K562 (cell line): ENCODE measurements at regions not wholly inside any gene's neighbourhood (a gene's known extent, or its start where the extent isn't known, plus 50 kb on each side); places are given as distances from the start of the nearest gene placed in this dataset.

Experiments used
- ATAC-seq: fragments of 200-7000 bp; cut with Tn5 transposase; 3 replicates; pipeline ENCODE4 v1.9.1; 2020; ENCODE audit warnings: moderate library complexity
- BruUV-seq: library from RNA; stranded (reverse); fragments of 400-500 nt; replicated peaks from 2 replicates; lab custom pipeline; 2021; lab: Mats Ljungman, UMichigan
- CTCF ChIA-PET: fragments of 300-600 bp; formaldehyde crosslinking; extraction: SDS; loops from one replicate; lab custom pipeline; 2021; ENCODE audit warnings: low intra/inter-chr PET ratio; lab: Yijun Ruan, JAX
- POLR2A ChIA-PET: fragments of 300-600, 350-650 bp; sonication (Branson Sonifier 250); formaldehyde crosslinking; extraction: SDS; loops from one replicate; lab custom pipeline; 2021; ENCODE audit warnings: antibody characterized with exemption, inconsistent platforms; lab: Yijun Ruan, JAX
- DNase-seq, 4 experiments: peaks; one replicate each; pipeline versions ENCODE4 v3.0.0 to v3.0.0-alpha.2; 2011 to 2018; ENCODE audit warnings: low spot score in 3 of 4, mixed read lengths in 3 of 4; ENCODE audit errors: extremely low read depth in 1 of 4
- FAIRE-seq: peaks from 2 replicates; lab custom pipeline; 2011; peaks lifted over from hg19 to GRCh38; lab: Jason Lieb, UNC
- H2AFZ ChIP-seq: 2 replicates; pipeline ENCODE4 v1.6.0; 2011; ENCODE audit warnings: low read depth, low read length, control low read depth, inconsistent platforms
- H3K27ac ChIP-seq: fragments of 200-600 bp; 3 replicates; pipeline ENCODE4 v1.8.0; 2011; ENCODE audit warnings: low read depth, mild to moderate bottlenecking, control low read depth, inconsistent platforms, low read length, moderate library complexity, mixed read lengths; ENCODE audit errors: extremely low read depth
- H3K27me3 ChIP-seq, 2 experiments: fragments of 300-600 bp in 1 of 2; 2 replicates in 1 of 2; 3 replicates in 1 of 2; pipeline versions ENCODE4 v1.6.0 to v1.8.0; 2011; ENCODE audit warnings: inconsistent platforms in 2 of 2, low read length in 2 of 2, mild to moderate bottlenecking in 1 of 2, mixed read lengths in 1 of 2, moderate library complexity in 1 of 2; ENCODE audit not compliant: control insufficient read depth in 2 of 2, insufficient read depth in 2 of 2
- H3K36me3 ChIP-seq: fragments of 300-600 bp; 3 replicates; pipeline ENCODE4 v1.8.0; 2011; ENCODE audit warnings: mild to moderate bottlenecking, low read length, inconsistent platforms; ENCODE audit not compliant: control insufficient read depth, insufficient read depth
- H3K4me1 ChIP-seq, 2 experiments: fragments of 200-600 bp in 1 of 2; replicated peaks in 1 of 2; 2 replicates in 1 of 2; 3 replicates in 1 of 2; pipeline versions ENCODE4 v1.5.1 to v1.8.0; 2011; ENCODE audit warnings: inconsistent platforms in 2 of 2, low read length in 2 of 2, mild to moderate bottlenecking in 1 of 2, mixed read lengths in 1 of 2, moderate library complexity in 1 of 2; ENCODE audit not compliant: control insufficient read depth in 2 of 2, insufficient read depth in 2 of 2
- H3K4me2 ChIP-seq: 2 replicates; pipeline ENCODE4 v1.6.1; 2011; ENCODE audit warnings: low read length, control low read depth, inconsistent platforms, mixed read lengths; ENCODE audit not compliant: insufficient read depth
- H3K4me3 ChIP-seq: fragments of 200-600 bp; sonication (generic), shearing (Covaris generic); 2 replicates; pipeline ENCODE4 v1.5.1; 2016; ENCODE audit warnings: control low read depth, inconsistent platforms
- H3K79me2 ChIP-seq: fragments of 200-600 bp; 3 replicates; pipeline ENCODE4 v1.8.0; 2011; ENCODE audit warnings: low read length, inconsistent platforms; ENCODE audit not compliant: control insufficient read depth, insufficient read depth
- H3K9ac ChIP-seq, 2 experiments: 2 replicates each; pipeline versions ENCODE4 v1.6.0 to v1.6.1; 2011; ENCODE audit warnings: low read depth in 2 of 2, low read length in 2 of 2, control low read depth in 1 of 2, inconsistent platforms in 1 of 2, mild to moderate bottlenecking in 1 of 2, mixed read lengths in 1 of 2; ENCODE audit not compliant: insufficient read depth in 1 of 2
- H3K9me1 ChIP-seq: one replicate; pipeline ENCODE4 v1.6.0; 2011; ENCODE audit warnings: inconsistent platforms, mild to moderate bottlenecking, low read length, moderate library complexity; ENCODE audit not compliant: control insufficient read depth, insufficient read depth
- H3K9me3 ChIP-seq: replicated peaks from 2 replicates; pipeline ENCODE4 v1.5.1; 2011; ENCODE audit warnings: low read depth, low read length, inconsistent platforms; ENCODE audit not compliant: control insufficient read depth, insufficient read depth
- H4K20me1 ChIP-seq: replicated peaks from 2 replicates; pipeline ENCODE4 v1.6.1; 2011; ENCODE audit warnings: low read length, inconsistent platforms, mixed read lengths; ENCODE audit not compliant: control insufficient read depth, insufficient read depth
- NFATC3 ChIP-seq: fragments of 450-650 bp; IDR thresholded peaks from 2 replicates; pipeline ENCODE4 v1.6.1; 2017; ENCODE audit warnings: mild to moderate bottlenecking
- PTBP1 ChIP-seq: fragments of 200-400 bp; formaldehyde crosslinking; IDR thresholded peaks from 2 replicates; pipeline ENCODE4 v1.6.1; 2017; ENCODE audit warnings: low read depth, low read length
- TRIM28 ChIP-seq: fragments of 450-650 bp; IDR thresholded peaks from 2 replicates; pipeline ENCODE4 v1.6.1; 2017
- WGBS: fragments of 100-300 bp; shearing (Covaris generic); methylation state at CpG from one replicate; pipeline ENCODE4 v1.1.6; 2016; ENCODE audit warnings: low coverage, mixed read lengths; ENCODE audit not compliant: insufficient coverage; ENCODE audit errors: missing lambda C conversion rate; 5-methylcytosine and 5-hydroxymethylcytosine counted together
- in situ Hi-C: fragments of 300-500 bp; cut with MboI; formaldehyde crosslinking; loops from 4 replicates; pipeline ENCODE4 v1.15.0; 2018; ENCODE audit warnings: inconsistent platforms, mixed read lengths
- intact Hi-C: fragments of 100-400 bp; cut with micrococcal nuclease; formaldehyde crosslinking; loops from 2 replicates; pipeline ENCODE4 v1.14.2; 2022
- TF ChIP-seq, protein P1 (sequence below): sonication (generic); formaldehyde crosslinking; IDR thresholded peaks from 2 replicates; pipeline ENCODE4 v1.5.0; 2020; ENCODE audit warnings: missing genetic modification reagents
- TF ChIP-seq, protein P2 (sequence below): fragments of 450-650 bp; IDR thresholded peaks from 2 replicates; pipeline ENCODE4 v1.6.1; 2014; ENCODE audit warnings: low read depth, mild to moderate bottlenecking, moderate library complexity, borderline replicate concordance
- TF ChIP-seq, protein P3 (sequence below): sonication (generic); formaldehyde crosslinking; IDR thresholded peaks from 2 replicates; pipeline ENCODE4 v1.8.1; 2022; ENCODE audit warnings: missing genetic modification reagents

DNA sequence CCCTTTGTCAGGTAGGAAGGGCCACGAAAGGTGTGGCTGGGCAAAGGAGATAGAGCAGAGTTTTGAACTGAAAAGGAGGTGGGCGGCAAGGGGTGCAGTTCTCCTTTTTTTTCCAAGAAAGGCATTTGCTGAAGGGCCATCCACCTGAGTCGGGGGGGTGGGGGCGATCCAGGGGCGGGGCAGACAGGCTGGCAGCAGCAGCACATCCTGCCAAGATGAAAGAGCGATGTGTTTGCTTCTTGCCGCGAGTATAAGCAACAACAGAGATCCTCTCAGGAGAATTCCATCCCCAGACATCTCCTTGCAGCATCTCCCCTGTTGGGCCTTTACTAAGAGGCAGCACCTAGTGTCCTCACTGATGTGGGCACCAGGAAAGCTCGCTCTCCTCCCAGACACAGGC, 516.5 kb downstream of the CD83 start (continued):
- TF ChIP-seq, protein P1, sequence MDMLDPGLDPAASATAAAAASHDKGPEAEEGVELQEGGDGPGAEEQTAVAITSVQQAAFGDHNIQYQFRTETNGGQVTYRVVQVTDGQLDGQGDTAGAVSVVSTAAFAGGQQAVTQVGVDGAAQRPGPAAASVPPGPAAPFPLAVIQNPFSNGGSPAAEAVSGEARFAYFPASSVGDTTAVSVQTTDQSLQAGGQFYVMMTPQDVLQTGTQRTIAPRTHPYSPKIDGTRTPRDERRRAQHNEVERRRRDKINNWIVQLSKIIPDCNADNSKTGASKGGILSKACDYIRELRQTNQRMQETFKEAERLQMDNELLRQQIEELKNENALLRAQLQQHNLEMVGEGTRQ (CRISPR knock-in tag): no peak

DNA sequence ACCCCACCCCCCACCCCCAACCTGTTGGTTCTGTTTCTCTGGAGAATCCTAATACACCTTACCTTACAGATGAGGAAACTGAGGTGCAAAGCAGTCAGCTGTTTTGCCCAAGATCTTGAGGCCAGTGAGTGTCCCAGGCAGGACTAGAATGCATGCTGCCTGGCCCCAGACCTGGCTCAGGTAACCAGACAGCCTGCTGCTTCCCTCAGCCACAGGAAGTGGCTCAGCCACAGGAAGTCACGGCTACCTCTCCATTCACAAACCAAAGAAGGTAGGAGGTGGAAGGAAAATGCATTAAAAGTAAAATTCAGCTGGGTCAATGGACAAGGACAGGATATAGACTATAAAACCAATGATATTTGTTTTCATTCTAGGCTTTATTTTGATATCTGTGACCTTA, 517.6 kb downstream of the CD83 start:
- FAIRE-seq: no peak
- Histone ChIP-seq H4K20me1 (no peaks in the 10 kb centered on the region), H3K27ac (no peak overlapping the region), H3K79me2 (no peaks in the 10 kb centered on the region), H3K36me3 (no peaks in the 10 kb centered on the region), H3K4me2 (no peak overlapping the region), H3K9me3 (no peaks in the 10 kb centered on the region), H3K27me3 (peaks cover 0 to 5% of the 10 kb centered on the region in 2 experiments; a peak in 1 of 5 replicates), H3K9me1 (no peaks in the 10 kb centered on the region), H2AFZ (no peak overlapping the region), H3K4me3 (no peak overlapping the region), H3K9ac (no peak overlapping the region), H3K4me1 (peaks cover 8 to 24% of the 10 kb centered on the region in 2 experiments)
- WGBS: 0% methylated on average over 1 of the region's 1 CpG
- ChIA-PET POLR2A (interaction anchor here (0.6 kb wide), 1 partner anchor 889 kb away, joined by 3 read pairs; no protein-coding TSS in a partner anchor), CTCF (no interaction called here)
- in situ Hi-C loops (no loop called here), intact Hi-C loops (no loop called here)
- TF ChIP-seq, protein P2, sequence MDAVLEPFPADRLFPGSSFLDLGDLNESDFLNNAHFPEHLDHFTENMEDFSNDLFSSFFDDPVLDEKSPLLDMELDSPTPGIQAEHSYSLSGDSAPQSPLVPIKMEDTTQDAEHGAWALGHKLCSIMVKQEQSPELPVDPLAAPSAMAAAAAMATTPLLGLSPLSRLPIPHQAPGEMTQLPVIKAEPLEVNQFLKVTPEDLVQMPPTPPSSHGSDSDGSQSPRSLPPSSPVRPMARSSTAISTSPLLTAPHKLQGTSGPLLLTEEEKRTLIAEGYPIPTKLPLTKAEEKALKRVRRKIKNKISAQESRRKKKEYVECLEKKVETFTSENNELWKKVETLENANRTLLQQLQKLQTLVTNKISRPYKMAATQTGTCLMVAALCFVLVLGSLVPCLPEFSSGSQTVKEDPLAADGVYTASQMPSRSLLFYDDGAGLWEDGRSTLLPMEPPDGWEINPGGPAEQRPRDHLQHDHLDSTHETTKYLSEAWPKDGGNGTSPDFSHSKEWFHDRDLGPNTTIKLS: no peak
- TF ChIP-seq NFATC3: no peak
- TF ChIP-seq TRIM28: no peak
- no peak for TF ChIP-seq PTBP1
- TF ChIP-seq, protein P3, sequence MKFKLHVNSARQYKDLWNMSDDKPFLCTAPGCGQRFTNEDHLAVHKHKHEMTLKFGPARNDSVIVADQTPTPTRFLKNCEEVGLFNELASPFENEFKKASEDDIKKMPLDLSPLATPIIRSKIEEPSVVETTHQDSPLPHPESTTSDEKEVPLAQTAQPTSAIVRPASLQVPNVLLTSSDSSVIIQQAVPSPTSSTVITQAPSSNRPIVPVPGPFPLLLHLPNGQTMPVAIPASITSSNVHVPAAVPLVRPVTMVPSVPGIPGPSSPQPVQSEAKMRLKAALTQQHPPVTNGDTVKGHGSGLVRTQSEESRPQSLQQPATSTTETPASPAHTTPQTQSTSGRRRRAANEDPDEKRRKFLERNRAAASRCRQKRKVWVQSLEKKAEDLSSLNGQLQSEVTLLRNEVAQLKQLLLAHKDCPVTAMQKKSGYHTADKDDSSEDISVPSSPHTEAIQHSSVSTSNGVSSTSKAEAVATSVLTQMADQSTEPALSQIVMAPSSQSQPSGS: no peak
- no TSS peak for BruUV-seq
- DNase-seq: no peak
- ATAC-seq: no peak
